ENCODE measurements at regions not wholly inside any gene's neighbourhood (a gene's known extent, or its start where the extent isn't known, plus 50 kb on each side); places are given as distances from the start of the nearest gene placed in this dataset.
"Not testable (repeated sequence)": the region's sequence is repeated elsewhere in the genome, so short reads cannot be mapped to it uniquely, and the experiment has no call there.

GRCh38 chr17:52892334-52892733 lies 733.8 kb upstream of the CA10 start:
- no peak for DNase-seq (ENCODE audit: low read depth)

GRCh38 chr17:52885882-52886281 lies 727.4 kb upstream of the CA10 start:
- no peak for DNase-seq (ENCODE audit: low read depth)

GRCh38 chr17:52883907-52884491 lies 725.5 kb upstream of the CA10 start:
- not testable (repeated sequence) for DNase-seq (ENCODE audit: low read depth)

- DNase-seq (ENCODE audit: low read depth) = not testable (repeated sequence)
These were observed 688.3 kb upstream of the CA10 start for GRCh38 chr17:52846767-52847166.

GRCh38 chr17:52841971-52842370 lies 683.5 kb upstream of the CA10 start:
- no peak for DNase-seq (ENCODE audit: low read depth)

GRCh38 chr17:52837492-52837891 lies 679.0 kb upstream of the CA10 start:
- no peak for DNase-seq (ENCODE audit: low read depth)

GRCh38 chr17:52831536-52831935 lies 673.0 kb upstream of the CA10 start:
- DNase-seq (ENCODE audit: low read depth) = no peak

- DNase-seq (ENCODE audit: low read depth) = no peak
These were observed 670.1 kb upstream of the CA10 start for GRCh38 chr17:52828621-52829020.

- DNase-seq (ENCODE audit: low read depth) = no peak
These were observed 669.0 kb upstream of the CA10 start for GRCh38 chr17:52827526-52827925.

- DNase-seq (ENCODE audit: low read depth) = no peak
These were observed 666.0 kb upstream of the CA10 start for GRCh38 chr17:52824542-52824941.

- no peak for DNase-seq (ENCODE audit: low read depth)
These were observed 664.6 kb upstream of the CA10 start for GRCh38 chr17:52823155-52823554.

- no peak for DNase-seq (ENCODE audit: low read depth)
These were observed 631.9 kb upstream of the CA10 start for GRCh38 chr17:52790359-52790955.

- DNase-seq (ENCODE audit: low read depth) = no peak
These were observed 631.3 kb upstream of the CA10 start for GRCh38 chr17:52789829-52790228.

- no peak for DNase-seq (ENCODE audit: low read depth)
These were observed 617.7 kb upstream of the CA10 start for GRCh38 chr17:52776234-52776633.

- DNase-seq (ENCODE audit: low read depth) = no peak
These were observed 604.3 kb upstream of the CA10 start for GRCh38 chr17:52762794-52763167.

- no peak for DNase-seq (ENCODE audit: low read depth)
These were observed 603.8 kb upstream of the CA10 start for GRCh38 chr17:52762147-52762793.

GRCh38 chr17:52759864-52760263 lies 601.4 kb upstream of the CA10 start:
- no peak for DNase-seq (ENCODE audit: low read depth)

- DNase-seq (ENCODE audit: low read depth) = no peak
These were observed 600.0 kb upstream of the CA10 start for GRCh38 chr17:52758481-52758880.

- DNase-seq (ENCODE audit: low read depth) = no peak
These were observed 598.2 kb upstream of the CA10 start for GRCh38 chr17:52756746-52757145.

GRCh38 chr17:52754838-52755237 lies 596.3 kb upstream of the CA10 start:
- no peak for DNase-seq (ENCODE audit: low read depth)

GRCh38 chr17:52751051-52751450 lies 592.5 kb upstream of the CA10 start:
- no peak for DNase-seq (ENCODE audit: low read depth)

GRCh38 chr17:52744179-52744578 lies 585.7 kb upstream of the CA10 start:
- DNase-seq (ENCODE audit: low read depth) = no peak

- no peak for DNase-seq (ENCODE audit: low read depth)
These were observed 581.5 kb upstream of the CA10 start for GRCh38 chr17:52740006-52740405.

GRCh38 chr17:52738791-52739190 lies 580.3 kb upstream of the CA10 start:
- DNase-seq (ENCODE audit: low read depth) = no peak
